Aorta (tissue), 5 donors: ENCODE measurements at regions not wholly inside any gene's neighbourhood (a gene's known extent, or its start where the extent isn't known, plus 50 kb on each side); places are given as distances from the start of the nearest gene placed in this dataset.

Experiments
- ATAC-seq: fragments of 200-7000 bp; cut with Tn5 transposase; one replicate; pipeline ENCODE4 v1.9.1; 2022; ENCODE audit warnings: moderate library complexity; ENCODE audit not compliant: low FRiP score
- DNase-seq, 2 donors: peaks; one replicate each; pipeline ENCODE4 v3.0.0-alpha.2; 2020
- H3K27ac ChIP-seq, 2 donors: one replicate each; pipeline ENCODE4 v1.5.1; 2013; ENCODE audit warnings: low read length in 2 of 2, mild to moderate bottlenecking in 2 of 2, moderate library complexity in 2 of 2, control low read depth in 1 of 2, inconsistent platforms in 1 of 2, low read depth in 1 of 2
- H3K27me3 ChIP-seq, 2 donors: one replicate each; pipeline ENCODE4 v1.6.1; 2013; ENCODE audit warnings: control low read depth in 1 of 2, low read length in 1 of 2, mild to moderate bottlenecking in 1 of 2, moderate library complexity in 1 of 2; ENCODE audit not compliant: insufficient read depth in 2 of 2, control insufficient read depth in 1 of 2
- H3K36me3 ChIP-seq, 2 donors: one replicate each; pipeline ENCODE4 v1.6.1; 2013; ENCODE audit warnings: control low read depth in 1 of 2, low read length in 1 of 2, mild to moderate bottlenecking in 1 of 2; ENCODE audit not compliant: insufficient read depth in 2 of 2, control insufficient read depth in 1 of 2
- H3K4me1 ChIP-seq, 2 donors: one replicate each; pipeline ENCODE4 v1.6.1; 2013; ENCODE audit warnings: low read length in 2 of 2, control low read depth in 1 of 2, mild to moderate bottlenecking in 1 of 2, moderate library complexity in 1 of 2; ENCODE audit not compliant: insufficient read depth in 2 of 2, control insufficient read depth in 1 of 2
- H3K4me3 ChIP-seq, 2 donors: one replicate each; pipeline ENCODE4 v1.5.1; 2013; ENCODE audit warnings: low read length in 2 of 2, control low read depth in 1 of 2, mild to moderate bottlenecking in 1 of 2
- H3K9me3 ChIP-seq: one replicate; pipeline ENCODE4 v1.6.1; 2013; ENCODE audit warnings: mild to moderate bottlenecking, low read length; ENCODE audit not compliant: control insufficient read depth
- WGBS, 2 donors: extraction: QIAGEN DNeasy Blood & Tissue Kit; methylation state at CpG; one replicate each; pipeline ENCODE4 v1.1.7; 2013; 5-methylcytosine and 5-hydroxymethylcytosine counted together
- intact Hi-C, 2 donors: fragments of 100-400 bp; cut with DNase I; formaldehyde crosslinking; loops; one replicate each; pipeline versions ENCODE4 v1.14.2 to v1.15.0; 2022
- microRNA-seq, 2 donors: library from miRNA; unstranded; fragments of <30 nt; microRNA quantifications; one replicate each; pipeline ENCODE4 v1.2.0, GENCODE V29; 2020
- donor health status: healthy with polysubstance abuse.
- donor health status: Bipolar disorder and iron deficiency.
- donor health status: DM: no; HTN: no; CAD: no.
- donor health status: DM: no; HTN: no; CAD: no.
- donor health status: DM: yes; HTN: yes; CAD: no.

DNA sequence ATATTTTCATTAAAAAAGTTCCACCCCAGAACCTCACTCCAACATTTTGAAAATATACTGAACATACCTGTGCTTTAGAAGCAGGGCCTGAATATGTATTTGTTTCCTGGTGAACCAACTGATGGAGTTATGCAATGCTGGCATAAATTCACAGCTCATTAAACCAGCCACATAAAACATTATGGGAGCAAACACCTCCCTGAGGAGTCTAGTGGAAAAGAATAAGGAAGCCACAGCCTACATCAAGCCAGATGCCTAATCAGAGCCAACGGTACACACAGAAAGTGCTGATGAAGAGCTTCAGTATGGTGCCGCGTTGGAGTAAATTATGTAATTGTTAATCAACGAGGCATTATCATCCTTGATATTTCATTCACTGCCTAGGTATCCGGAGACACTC, 199.5 kb downstream of the AJAP1 start:
- Histone ChIP-seq H3K27ac (no peak overlapping the region), H3K9me3 (peaks cover 6% of the 10 kb centered on the region), H3K36me3 (no peaks in the 10 kb centered on the region), H3K4me3 (no peak overlapping the region), H3K4me1 (no peaks in the 10 kb centered on the region), H3K27me3 (no peaks in the 10 kb centered on the region)
- ATAC-seq (no peak), DNase-seq (no peak)
- WGBS, 2 donors = 82 to 89% methylated on average over 5 of the region's 5 CpGs
- intact Hi-C loops = no loop called here

DNA sequence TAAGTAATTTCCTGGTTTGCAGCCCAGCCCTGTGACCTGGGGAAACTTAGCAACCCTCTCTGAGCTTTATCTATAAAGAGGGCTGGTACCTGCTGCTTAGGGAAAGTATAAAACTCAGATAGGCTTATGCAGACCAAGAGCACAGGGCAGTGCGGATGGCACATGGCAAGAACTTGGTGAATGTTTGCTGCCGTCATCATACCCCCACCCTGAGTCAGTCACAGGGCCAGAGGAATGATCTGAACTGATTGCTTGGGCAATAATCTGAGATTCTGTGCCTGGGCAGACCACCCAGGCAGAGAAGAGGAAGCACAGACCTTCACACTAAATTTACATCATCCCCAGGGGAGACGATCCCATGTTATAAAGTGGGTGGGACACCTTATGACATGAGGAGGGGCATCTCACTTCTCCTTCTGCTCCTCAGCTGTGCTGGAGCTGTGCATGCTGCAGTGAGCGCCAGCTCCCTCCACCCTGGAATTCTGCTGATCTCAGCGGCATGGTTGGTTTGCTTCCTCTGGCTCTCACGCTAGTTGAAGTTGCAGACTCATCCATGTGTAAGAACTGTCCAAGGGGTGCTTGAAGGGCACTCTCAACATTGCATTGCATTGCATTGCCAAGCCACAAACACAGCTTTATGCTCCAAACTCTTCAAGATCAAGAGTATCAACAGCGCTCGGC, 197.1 kb downstream of the AJAP1 start:
- 71 to 78% methylated on average over 8 of the region's 8 CpGs for WGBS, 2 donors
- no peak overlapping the region for H3K4me3 ChIP-seq
- H3K36me3 ChIP-seq = no peaks in the 10 kb centered on the region
- ATAC-seq (no peak), DNase-seq (peak in 1 of 2 donors; percentile 67)
- H3K27me3 ChIP-seq = no peaks in the 10 kb centered on the region
- H3K27ac ChIP-seq = no peak overlapping the region
- peaks cover 6% of the 10 kb centered on the region for H3K9me3 ChIP-seq
- H3K4me1 ChIP-seq = no peaks in the 10 kb centered on the region
- intact Hi-C loops = no loop called here

- H3K36me3 ChIP-seq = no peaks in the 10 kb centered on the region
- intact Hi-C loops = no loop called here
- DNase-seq (no peak), ATAC-seq (no peak)
- H3K27ac ChIP-seq = no peak overlapping the region
- no peaks in the 10 kb centered on the region for H3K4me1 ChIP-seq
- no peak overlapping the region for H3K4me3 ChIP-seq
- H3K9me3 ChIP-seq = peaks cover 6% of the 10 kb centered on the region
- WGBS, 2 donors = 37 to 42% methylated on average over 4 of the region's 4 CpGs
- no peaks in the 10 kb centered on the region for H3K27me3 ChIP-seq
Observed at GRCh38 chr1:4848431-4848830, 194.0 kb downstream of the AJAP1 start.

DNA sequence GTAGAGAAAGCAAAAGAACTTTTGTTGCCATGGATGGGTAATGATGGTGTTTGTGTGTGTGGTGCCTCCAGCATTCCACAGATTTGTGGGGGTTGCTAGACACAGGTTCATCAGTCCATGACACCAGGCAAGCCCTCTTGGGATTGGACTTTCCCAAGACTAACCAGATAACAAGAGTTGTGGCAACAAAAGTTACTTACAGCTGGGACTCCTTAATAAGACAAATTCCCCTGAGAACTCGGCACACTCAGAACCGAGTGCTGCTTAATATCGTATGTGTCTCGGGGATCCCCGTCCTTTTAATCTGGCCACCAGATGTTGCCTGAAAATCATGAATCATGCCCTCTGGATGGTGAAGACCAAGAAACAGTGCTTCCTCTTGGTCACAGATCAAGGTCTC, 193.3 kb downstream of the AJAP1 start:
- no peak for ATAC-seq

More for the DNA sequence above, 193.3 kb downstream of the AJAP1 start:
- WGBS, 2 donors = 16 to 25% methylated on average over 5 of the region's 5 CpGs
- Histone ChIP-seq H3K36me3 (no peaks in the 10 kb centered on the region), H3K4me3 (no peak overlapping the region), H3K9me3 (peaks cover 6% of the 10 kb centered on the region), H3K27me3 (no peaks in the 10 kb centered on the region), H3K4me1 (no peaks in the 10 kb centered on the region), H3K27ac (no peak overlapping the region)
- intact Hi-C loops = no loop called here
- no peak for DNase-seq

Small RNA genes in the stretch of these regions (microRNA-seq; reads per million reads assigned to microRNA genes)
- 0 reads per million in 2 donors for gene MIR4417
